ENCODE measurements at regions not wholly inside any gene's neighbourhood (a gene's known extent, or its start where the extent isn't known, plus 50 kb on each side); places are given as distances from the start of the nearest gene placed in this dataset.

DNA sequence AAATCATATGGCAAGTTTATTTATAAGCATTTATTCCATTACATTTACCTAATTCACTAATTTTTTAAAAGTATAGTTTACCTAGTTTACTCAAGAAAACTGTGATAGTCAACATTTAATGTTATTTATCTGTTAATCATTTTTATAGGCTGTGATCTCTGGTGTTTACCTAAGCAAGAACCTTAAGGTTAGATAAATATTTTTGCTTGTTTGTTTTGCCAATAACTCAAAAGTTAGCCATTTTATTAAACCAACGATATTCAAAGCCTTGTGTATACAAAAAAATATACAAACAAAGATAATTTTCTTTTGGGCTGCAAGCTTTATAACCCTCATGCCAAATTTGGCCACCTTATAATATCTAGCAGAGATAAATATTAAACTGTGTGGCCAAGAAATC, 157.3 kb downstream of the SLCO1B3 start:
- DNase-seq (ENCODE audit: low read depth) = no peak

DNA sequence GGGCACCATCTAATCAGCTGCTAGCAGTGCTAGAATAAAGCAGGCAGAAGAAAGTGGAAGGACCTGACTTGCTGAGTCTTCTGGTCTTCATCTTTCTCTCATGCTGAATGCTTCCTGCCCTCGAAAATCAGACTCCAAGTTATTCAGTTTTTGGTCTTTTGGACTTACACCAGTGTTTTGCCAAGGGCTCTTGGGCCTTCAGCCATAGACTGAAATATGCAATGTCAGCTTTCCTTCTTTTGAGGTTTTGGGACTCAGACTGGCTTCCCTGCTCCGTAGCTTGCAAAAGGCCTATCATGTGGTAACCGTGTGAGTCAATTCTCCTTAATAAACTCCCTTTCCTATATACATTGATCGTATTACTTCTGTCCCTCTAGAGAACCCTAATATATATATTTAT, 159.3 kb downstream of the SLCO1B3 start:
- no peak for DNase-seq (ENCODE audit: low read depth)

DNA sequence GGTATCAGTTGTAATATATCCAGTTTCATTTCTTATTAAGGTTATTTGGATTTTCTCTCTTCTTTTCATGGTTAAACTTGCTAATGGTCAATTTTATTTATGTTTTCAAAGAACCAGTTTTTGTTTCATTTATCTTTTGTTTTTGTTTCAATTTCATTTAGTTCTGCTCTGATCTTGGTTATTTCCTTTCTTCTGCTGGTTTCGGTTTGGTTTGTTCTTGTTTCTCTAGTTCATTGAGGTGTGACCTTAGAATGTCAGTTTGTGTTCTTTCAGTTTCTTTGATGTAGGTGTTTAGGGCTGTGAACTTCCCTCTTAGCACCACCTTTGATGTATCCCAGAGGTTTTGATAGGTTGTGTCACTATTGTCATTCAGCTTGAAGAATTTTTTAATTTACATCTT, 145.6 kb upstream of the SLCO1B1 start:
- DNase-seq (ENCODE audit: low read depth) = no peak

DNA sequence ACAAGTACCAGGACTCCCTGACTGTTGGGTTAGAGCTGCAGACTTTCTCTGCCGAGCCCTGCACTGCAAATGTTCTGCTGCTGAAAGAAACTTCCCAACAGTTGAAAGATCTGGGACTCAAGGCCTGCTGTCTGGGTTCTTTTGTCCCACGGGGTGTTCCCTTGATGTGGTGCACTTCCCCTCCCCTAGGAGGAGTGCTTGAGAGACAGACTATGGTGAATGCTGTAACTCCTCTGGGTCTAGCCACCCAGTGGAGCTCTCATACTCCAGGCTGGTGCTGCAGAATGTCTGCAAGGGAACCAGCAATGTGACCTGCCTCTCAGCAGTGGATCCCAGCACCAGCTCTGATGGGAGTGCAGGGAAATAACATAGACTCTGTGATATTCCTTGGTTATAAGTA, 129.2 kb upstream of the SLCO1B1 start:
- DNase-seq (ENCODE audit: low read depth) = no peak

DNA sequence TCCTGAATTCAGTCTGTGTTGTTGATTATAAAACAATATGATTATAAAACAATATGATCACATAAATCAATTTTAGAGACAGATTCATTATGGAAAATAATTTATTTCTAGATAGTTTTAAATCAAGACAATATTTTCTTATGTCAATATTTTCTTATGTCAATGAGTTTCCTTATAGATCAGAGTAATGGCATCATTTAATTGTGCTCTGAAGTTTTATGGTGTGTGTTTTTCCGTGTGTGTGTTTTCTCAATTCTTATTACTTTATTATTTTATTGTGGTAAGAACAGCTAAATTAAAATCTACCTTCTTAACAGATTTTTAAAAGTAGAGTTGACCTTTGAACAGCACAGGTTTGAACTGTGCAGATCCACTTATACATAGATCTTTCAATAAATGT, 105.3 kb upstream of the SLCO1B1 start:
- DNase-seq (ENCODE audit: low read depth) = no peak

DNA sequence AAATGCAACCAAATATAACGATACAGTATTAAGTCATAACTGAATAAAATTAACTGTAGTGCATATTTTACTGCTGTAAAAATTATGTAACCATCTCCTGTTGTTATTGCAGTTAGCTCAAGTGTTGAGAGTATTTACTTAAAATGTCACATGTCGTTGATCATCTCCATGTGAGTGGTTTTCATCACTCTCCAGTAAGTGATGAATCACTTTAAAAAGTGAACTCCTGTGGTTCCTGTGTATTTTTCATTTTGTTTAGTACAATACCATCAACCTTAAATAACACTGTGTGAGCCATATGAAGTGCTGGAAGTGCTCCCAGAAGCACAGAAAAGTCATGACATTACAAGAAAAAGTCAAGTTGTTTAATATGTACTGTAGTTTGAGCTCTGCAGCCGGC, 104.7 kb upstream of the SLCO1B1 start:
- peak; percentile 52 for DNase-seq (ENCODE audit: low read depth)

DNA sequence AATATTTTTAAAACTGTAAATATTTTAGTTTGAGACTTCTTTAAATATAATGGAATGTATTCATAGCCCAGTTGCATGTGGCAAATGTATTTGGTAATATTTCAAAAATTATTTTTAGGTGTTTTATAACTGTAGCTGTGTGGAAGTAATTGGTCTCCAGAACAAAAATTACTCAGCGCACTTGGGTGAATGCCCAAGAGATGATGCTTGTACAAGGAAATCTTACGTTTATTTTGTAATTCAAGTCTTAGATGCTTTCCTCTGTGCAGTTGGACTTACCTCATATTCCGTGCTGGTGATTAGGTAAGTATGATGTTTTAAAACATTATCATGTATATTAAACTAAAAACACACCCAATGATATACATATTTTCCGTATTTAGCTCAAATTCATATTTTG, 76.7 kb upstream of the SLCO1B1 start:
- peak; percentile 78 for DNase-seq (ENCODE audit: low read depth)

DNA sequence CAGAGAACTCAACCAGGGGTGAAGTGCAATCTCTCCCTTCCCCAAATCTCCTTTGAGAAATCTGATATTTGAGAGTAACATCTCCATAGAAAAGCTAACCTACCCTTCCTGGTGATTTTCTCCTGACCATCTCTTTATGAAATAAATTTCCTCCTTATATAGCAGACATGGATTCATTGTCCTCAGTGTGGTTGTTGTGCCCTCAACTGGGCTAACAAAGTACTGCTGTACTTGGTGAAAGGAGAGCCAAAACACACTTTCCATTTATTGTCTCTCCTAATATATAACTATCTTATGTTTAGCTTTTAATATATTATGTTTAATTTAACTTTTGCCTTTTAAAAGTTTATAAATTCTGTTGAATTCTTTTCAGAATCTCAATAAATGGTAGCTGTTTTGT, 65.1 kb upstream of the SLCO1B1 start:
- no peak for DNase-seq (ENCODE audit: low read depth)

DNA sequence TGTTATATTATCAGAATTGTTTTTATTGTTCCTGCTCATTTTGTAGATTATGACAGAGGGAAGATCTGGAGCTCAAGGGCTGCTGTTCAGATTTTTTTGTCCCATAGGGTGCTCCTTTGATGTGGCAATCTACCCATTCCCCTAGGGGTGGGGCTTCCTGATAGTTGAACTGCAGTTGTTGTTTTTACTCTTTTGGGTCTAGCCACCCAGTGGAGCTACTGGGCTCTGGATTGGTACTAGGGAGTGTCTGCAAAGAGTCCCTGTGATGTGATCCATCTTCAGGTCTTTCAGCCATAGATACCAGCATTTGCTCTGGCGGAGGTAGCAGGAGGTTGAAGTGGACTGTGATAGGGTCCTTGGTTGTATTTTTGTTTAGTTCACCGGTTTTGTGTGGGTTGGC, 57.9 kb upstream of the SLCO1B1 start:
- DNase-seq (ENCODE audit: low read depth) = no peak

DNA sequence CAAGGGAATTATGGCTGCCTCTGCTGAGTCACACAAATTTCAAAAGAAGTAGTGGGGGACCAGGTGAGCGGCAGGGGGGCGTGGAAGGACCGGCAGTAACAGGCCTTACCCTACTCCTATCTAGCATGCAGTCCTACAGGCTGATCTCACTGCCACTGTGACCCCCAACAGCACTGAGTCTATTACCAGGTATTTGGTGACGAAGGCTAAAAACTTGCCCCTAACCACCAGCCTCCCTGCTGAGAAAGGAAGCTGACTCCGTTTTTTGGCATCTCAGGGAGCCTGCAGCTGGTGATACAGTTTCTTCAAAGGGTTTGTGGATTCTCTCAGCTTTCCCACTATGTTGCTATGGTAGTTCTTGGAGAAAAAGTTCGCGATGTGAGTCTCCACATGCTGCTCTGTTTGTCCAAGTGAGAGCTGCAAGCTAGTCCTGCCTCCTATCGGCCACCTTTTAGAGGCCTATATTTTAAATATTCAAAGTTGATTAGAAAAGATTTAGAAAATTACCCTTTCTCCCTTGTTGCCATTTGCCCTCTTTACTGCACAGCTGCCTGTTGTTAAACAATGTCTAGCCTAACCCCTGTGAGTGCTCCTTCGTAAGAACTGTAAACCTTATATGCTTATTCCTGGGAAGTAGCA, 57.1 kb upstream of the SLCO1B1 start:
- peak; percentile 97 for DNase-seq (ENCODE audit: low read depth)
